ENCODE measurements at regions not wholly inside any gene's neighbourhood (a gene's known extent, or its start where the extent isn't known, plus 50 kb on each side); places are given as distances from the start of the nearest gene placed in this dataset.

DNA sequence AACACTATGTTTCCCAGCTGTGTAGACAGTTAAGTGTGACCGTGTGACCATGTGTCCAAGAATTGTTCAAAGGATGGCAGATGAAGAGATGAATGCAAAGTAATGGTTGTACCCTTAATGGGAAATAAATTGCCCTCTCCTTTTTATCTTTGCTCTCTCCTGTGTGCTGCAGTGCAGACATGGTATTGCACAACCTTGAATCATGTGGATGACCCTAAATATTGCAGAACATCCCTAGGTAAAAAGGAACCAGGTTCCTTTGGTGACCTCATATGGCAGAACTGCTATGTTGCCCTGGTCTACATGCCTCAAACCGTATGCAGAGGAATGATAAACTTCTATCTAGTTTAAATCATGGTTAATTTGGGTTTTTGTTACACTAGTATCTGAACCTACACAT is 81.7 kb upstream of the CTNND2 start:
- Mint-ChIP-seq H3K27me3 (ENCODE audit: insufficient read depth, unreplicated experiment) (no peaks in the 10 kb centered on the region), H3K36me3 (ENCODE audit: insufficient read depth, unreplicated experiment) (no peaks in the 10 kb centered on the region), H3K9me3 (ENCODE audit: unreplicated experiment) (no peaks in the 10 kb centered on the region), H3K27ac (ENCODE audit: low read depth, unreplicated experiment) (no peak overlapping the region), H3K4me3 (ENCODE audit: unreplicated experiment) (no peak overlapping the region), H3K4me1 (ENCODE audit: insufficient read depth, unreplicated experiment) (no peaks in the 10 kb centered on the region)
- POLR2A ChIA-PET: no interaction called here
- TF ChIP-seq CTCF (IDR thresholded peaks at IDR 0.05; ENCODE audit: unreplicated experiment): no peak
- CTCF ChIA-PET: interaction anchor here (0.6 to 0.7 kb wide), 2 partner anchors 13 to 1963 kb away, joined by 3 read pairs; no protein-coding TSS in a partner anchor
- DNase-seq (ENCODE audit: unreplicated experiment): peak; percentile 4
- intact Hi-C loops (cut with micrococcal nuclease): no loop called here
- BruUV-seq (replicated peaks): no TSS peak

GRCh38 chr5:11984196-11984595 is 80.0 kb upstream of the CTNND2 start:
- H3K36me3 Mint-ChIP-seq (ENCODE audit: insufficient read depth, unreplicated experiment): no peaks in the 10 kb centered on the region
- DNase-seq (ENCODE audit: unreplicated experiment): no peak
- ChIA-PET CTCF (interaction anchor here (0.5 kb wide), 2 partner anchors 921 to 1501 kb away, joined by 3 to 4 read pairs; no protein-coding TSS in a partner anchor), POLR2A (no interaction called here)
- no peaks in the 10 kb centered on the region for H3K9me3 Mint-ChIP-seq (ENCODE audit: unreplicated experiment)
- BruUV-seq (replicated peaks): no TSS peak
- H3K4me1 Mint-ChIP-seq (ENCODE audit: insufficient read depth, unreplicated experiment): no peaks in the 10 kb centered on the region
- H3K27ac Mint-ChIP-seq (ENCODE audit: low read depth, unreplicated experiment): no peak overlapping the region
- intact Hi-C loops (cut with micrococcal nuclease): no loop called here
- H3K4me3 Mint-ChIP-seq (ENCODE audit: unreplicated experiment): no peak overlapping the region
- TF ChIP-seq CTCF (IDR thresholded peaks at IDR 0.05; ENCODE audit: unreplicated experiment): no peak
- H3K27me3 Mint-ChIP-seq (ENCODE audit: insufficient read depth, unreplicated experiment): no peaks in the 10 kb centered on the region

DNA sequence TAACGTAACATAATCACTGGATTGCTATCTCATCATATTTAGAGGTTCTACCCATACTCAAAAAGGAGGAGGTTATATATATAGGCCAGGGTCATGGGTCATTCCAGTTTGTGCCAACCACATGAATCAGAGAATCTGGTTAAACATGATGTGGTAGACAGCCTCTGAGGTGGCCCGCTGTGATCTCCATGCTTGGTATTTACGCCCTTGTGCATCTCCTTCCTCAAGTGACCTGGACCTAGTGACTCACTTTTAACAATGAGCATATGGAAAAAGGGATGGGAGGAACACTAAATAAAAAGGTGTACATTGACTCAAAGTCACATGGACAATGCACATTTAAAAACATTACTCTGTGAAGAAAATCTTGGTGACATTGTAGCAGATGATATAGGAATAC is 77.7 kb upstream of the CTNND2 start:
- no peak for DNase-seq (ENCODE audit: unreplicated experiment)
- intact Hi-C loops (cut with micrococcal nuclease): no loop called here

DNA sequence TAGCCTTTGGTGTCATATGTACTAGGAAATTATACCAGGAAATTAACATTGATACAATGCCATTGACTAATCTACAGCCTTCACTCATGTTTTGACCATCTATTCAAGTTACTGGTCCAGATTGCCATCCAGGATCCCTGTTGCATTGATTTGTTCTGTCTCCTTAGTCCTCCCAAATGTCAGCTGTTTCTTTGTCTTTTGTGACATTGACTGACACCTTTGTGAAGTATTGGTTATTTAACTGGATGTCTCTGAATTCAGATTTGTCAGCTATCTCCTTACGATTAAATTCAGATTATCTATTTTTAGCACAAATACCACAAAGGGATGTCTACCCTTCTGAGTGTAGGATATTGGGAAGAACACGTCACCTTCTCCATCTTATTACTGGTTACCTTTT is 73.7 kb upstream of the CTNND2 start:
- ChIA-PET POLR2A (no interaction called here), CTCF (no interaction called here)
- Mint-ChIP-seq H3K36me3 (ENCODE audit: insufficient read depth, unreplicated experiment) (no peaks in the 10 kb centered on the region), H3K4me1 (ENCODE audit: insufficient read depth, unreplicated experiment) (peaks cover 7% of the 10 kb centered on the region), H3K4me3 (ENCODE audit: unreplicated experiment) (no peak overlapping the region), H3K27ac (ENCODE audit: low read depth, unreplicated experiment) (no peak overlapping the region), H3K27me3 (ENCODE audit: insufficient read depth, unreplicated experiment) (no peaks in the 10 kb centered on the region), H3K9me3 (ENCODE audit: unreplicated experiment) (no peaks in the 10 kb centered on the region)
- no peak for DNase-seq (ENCODE audit: unreplicated experiment)
- no TSS peak for BruUV-seq (replicated peaks)
- intact Hi-C loops (cut with micrococcal nuclease): no loop called here
- no peak for TF ChIP-seq CTCF (IDR thresholded peaks at IDR 0.05; ENCODE audit: unreplicated experiment)

More for the DNA sequence above, 77.7 kb upstream of the CTNND2 start:
- POLR2A ChIA-PET: no interaction called here
- Mint-ChIP-seq H3K4me1 (ENCODE audit: insufficient read depth, unreplicated experiment) (no peaks in the 10 kb centered on the region), H3K4me3 (ENCODE audit: unreplicated experiment) (no peak overlapping the region), H3K27me3 (ENCODE audit: insufficient read depth, unreplicated experiment) (no peaks in the 10 kb centered on the region), H3K9me3 (ENCODE audit: unreplicated experiment) (no peaks in the 10 kb centered on the region), H3K27ac (ENCODE audit: low read depth, unreplicated experiment) (no peak overlapping the region), H3K36me3 (ENCODE audit: insufficient read depth, unreplicated experiment) (no peaks in the 10 kb centered on the region)
- CTCF ChIA-PET: no interaction called here
- TF ChIP-seq CTCF (IDR thresholded peaks at IDR 0.05; ENCODE audit: unreplicated experiment): no peak
- BruUV-seq (replicated peaks): no TSS peak

Data from MCF 10A (cell line).